ENCODE measurements at regions not wholly inside any gene's neighbourhood (a gene's known extent, or its start where the extent isn't known, plus 50 kb on each side); places are given as distances from the start of the nearest gene placed in this dataset.

- no peaks in the 10 kb centered on the region for H3K9me3 ChIP-seq (replicated peaks)
- peaks cover 21% of the 10 kb centered on the region for H3K4me1 ChIP-seq
- no peak for TF ChIP-seq CTCF (IDR thresholded peaks at IDR 0.05; ENCODE audit: borderline replicate concordance)
- intact Hi-C loops (cut with micrococcal nuclease), result no loop called here
- H3K27ac ChIP-seq (replicated peaks), result peak overlapping the region; percentile 58
- H3K36me3 ChIP-seq, result no peaks in the 10 kb centered on the region
- no peak overlapping the region for H3K4me3 ChIP-seq
- H3K27me3 ChIP-seq (ENCODE audit: low read depth), result no peaks in the 10 kb centered on the region
- DNase-seq, result no peak
Measured at GRCh38 chr12:63326260-63326659, 175.3 kb upstream of the AVPR1A start.

- DNase-seq, result no peak
- H3K27me3 ChIP-seq (ENCODE audit: low read depth), result no peaks in the 10 kb centered on the region
- peak overlapping the region; percentile 58 for H3K27ac ChIP-seq (replicated peaks)
- no peaks in the 10 kb centered on the region for H3K9me3 ChIP-seq (replicated peaks)
- H3K4me1 ChIP-seq, result peaks cover 21% of the 10 kb centered on the region
- no peak for TF ChIP-seq CTCF (IDR thresholded peaks at IDR 0.05; ENCODE audit: borderline replicate concordance)
- intact Hi-C loops (cut with micrococcal nuclease), result no loop called here
- H3K4me3 ChIP-seq, result no peak overlapping the region
- no peaks in the 10 kb centered on the region for H3K36me3 ChIP-seq
Measured at GRCh38 chr12:63325757-63326156, 174.8 kb upstream of the AVPR1A start.

- intact Hi-C loops (cut with micrococcal nuclease), result no loop called here
- H3K36me3 ChIP-seq, result no peaks in the 10 kb centered on the region
- TF ChIP-seq CTCF (IDR thresholded peaks at IDR 0.05; ENCODE audit: borderline replicate concordance), result no peak
- no peak for DNase-seq
- H3K27ac ChIP-seq (replicated peaks), result no peak overlapping the region
- H3K4me3 ChIP-seq, result no peak overlapping the region
- H3K4me1 ChIP-seq, result peaks cover 21% of the 10 kb centered on the region
- no peaks in the 10 kb centered on the region for H3K9me3 ChIP-seq (replicated peaks)
- H3K27me3 ChIP-seq (ENCODE audit: low read depth), result no peaks in the 10 kb centered on the region
Measured at GRCh38 chr12:63323942-63324341, 172.9 kb upstream of the AVPR1A start.

- peaks cover 10% of the 10 kb centered on the region for H3K9me3 ChIP-seq (replicated peaks)
- no peak overlapping the region for H3K27ac ChIP-seq (replicated peaks)
- intact Hi-C loops (cut with micrococcal nuclease), result no loop called here
- no peak for TF ChIP-seq CTCF (IDR thresholded peaks at IDR 0.05; ENCODE audit: borderline replicate concordance)
- H3K36me3 ChIP-seq, result no peaks in the 10 kb centered on the region
- no peak overlapping the region for H3K4me3 ChIP-seq
- peaks cover 16% of the 10 kb centered on the region for H3K4me1 ChIP-seq
- no peaks in the 10 kb centered on the region for H3K27me3 ChIP-seq (ENCODE audit: low read depth)
- no peak for DNase-seq
Measured at GRCh38 chr12:63321373-63321772, 170.4 kb upstream of the AVPR1A start.

GRCh38 chr12:63319936-63320633 is 169.1 kb upstream of the AVPR1A start:
- Histone ChIP-seq H3K4me1 (peaks cover 5% of the 10 kb centered on the region), H3K27ac (replicated peaks) (no peak overlapping the region), H3K36me3 (no peaks in the 10 kb centered on the region), H3K4me3 (no peak overlapping the region), H3K27me3 (ENCODE audit: low read depth) (no peaks in the 10 kb centered on the region), H3K9me3 (replicated peaks) (peaks cover 10% of the 10 kb centered on the region)
- intact Hi-C loops (cut with micrococcal nuclease), result no loop called here
- TF ChIP-seq CTCF (IDR thresholded peaks at IDR 0.05; ENCODE audit: borderline replicate concordance), result no peak
- DNase-seq, result no peak

Data from left ventricle myocardium inferior (tissue), 1 donor.